ENCODE measurements at regions not wholly inside any gene's neighbourhood (a gene's known extent, or its start where the extent isn't known, plus 50 kb on each side); places are given as distances from the start of the nearest gene placed in this dataset.

DNA sequence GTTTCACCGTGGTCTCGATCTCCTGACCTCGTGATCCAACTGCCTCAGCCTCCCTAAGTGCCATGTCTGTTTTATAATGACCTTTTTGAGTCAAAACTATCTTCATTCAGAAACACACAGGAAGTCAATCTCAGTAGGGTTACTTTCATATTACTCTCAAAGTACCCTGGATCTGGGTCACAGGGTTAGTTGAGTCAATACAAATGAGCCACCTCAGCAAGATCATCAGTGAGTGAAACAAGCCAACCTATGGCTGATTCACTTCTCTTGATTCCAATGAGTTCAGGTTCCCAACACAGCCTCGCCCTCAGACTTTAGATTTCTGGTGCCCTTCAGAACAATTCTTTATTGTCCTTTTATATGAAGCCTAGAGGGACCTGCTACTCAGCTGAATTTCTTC lies 76.9 kb downstream of the ZC3H11B start:
- TF ChIP-seq, protein P1, sequence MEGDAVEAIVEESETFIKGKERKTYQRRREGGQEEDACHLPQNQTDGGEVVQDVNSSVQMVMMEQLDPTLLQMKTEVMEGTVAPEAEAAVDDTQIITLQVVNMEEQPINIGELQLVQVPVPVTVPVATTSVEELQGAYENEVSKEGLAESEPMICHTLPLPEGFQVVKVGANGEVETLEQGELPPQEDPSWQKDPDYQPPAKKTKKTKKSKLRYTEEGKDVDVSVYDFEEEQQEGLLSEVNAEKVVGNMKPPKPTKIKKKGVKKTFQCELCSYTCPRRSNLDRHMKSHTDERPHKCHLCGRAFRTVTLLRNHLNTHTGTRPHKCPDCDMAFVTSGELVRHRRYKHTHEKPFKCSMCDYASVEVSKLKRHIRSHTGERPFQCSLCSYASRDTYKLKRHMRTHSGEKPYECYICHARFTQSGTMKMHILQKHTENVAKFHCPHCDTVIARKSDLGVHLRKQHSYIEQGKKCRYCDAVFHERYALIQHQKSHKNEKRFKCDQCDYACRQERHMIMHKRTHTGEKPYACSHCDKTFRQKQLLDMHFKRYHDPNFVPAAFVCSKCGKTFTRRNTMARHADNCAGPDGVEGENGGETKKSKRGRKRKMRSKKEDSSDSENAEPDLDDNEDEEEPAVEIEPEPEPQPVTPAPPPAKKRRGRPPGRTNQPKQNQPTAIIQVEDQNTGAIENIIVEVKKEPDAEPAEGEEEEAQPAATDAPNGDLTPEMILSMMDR (conservative IDR thresholded peaks at IDR 0.05; ENCODE audit: low read length), result no peak
- TF ChIP-seq EZH2phosphoT487 (IDR thresholded peaks at IDR 0.05; ENCODE audit: borderline replicate concordance), result no peak
